Mesendoderm (in vitro differentiated cells): ENCODE measurements at regions not wholly inside any gene's neighbourhood (a gene's known extent, or its start where the extent isn't known, plus 50 kb on each side); places are given as distances from the start of the nearest gene placed in this dataset.

ENCODE experiments used
- DNase-seq: peaks from one replicate; pipeline ENCODE4 v3.0.0; 2013
- H2AK5ac ChIP-seq: 2 replicates; pipeline ENCODE4 v1.6.1; 2013; ENCODE audit warnings: low read length, inconsistent platforms
- H2BK120ac ChIP-seq: 2 replicates; pipeline ENCODE4 v1.6.1; 2013; ENCODE audit warnings: low read depth, mild to moderate bottlenecking, low read length, moderate library complexity, mixed read lengths
- H2BK15ac ChIP-seq: replicated peaks from 2 replicates; pipeline ENCODE4 v1.6.1; 2013; ENCODE audit warnings: low read depth, mild to moderate bottlenecking, moderate library complexity
- H2BK5ac ChIP-seq: 2 replicates; pipeline ENCODE4 v1.6.1; 2013; ENCODE audit warnings: low read length, inconsistent platforms
- H3K18ac ChIP-seq: 2 replicates; pipeline ENCODE4 v1.6.1; 2013; ENCODE audit warnings: mild to moderate bottlenecking, low read length, mixed read lengths
- H3K23ac ChIP-seq: one replicate; pipeline ENCODE4 v1.6.1; 2013; ENCODE audit warnings: low read length
- H3K27ac ChIP-seq: 2 replicates; pipeline ENCODE4 v1.5.1; 2013; ENCODE audit warnings: low read depth, mild to moderate bottlenecking, inconsistent platforms, low read length, moderate library complexity
- H3K27me3 ChIP-seq: 2 replicates; pipeline ENCODE4 v1.6.1; 2013; ENCODE audit warnings: low read length, control low read depth, mild to moderate bottlenecking, inconsistent platforms; ENCODE audit not compliant: insufficient read depth, poor library complexity
- H3K36me3 ChIP-seq: 2 replicates; pipeline ENCODE4 v1.6.1; 2013; ENCODE audit warnings: low read length, inconsistent platforms; ENCODE audit not compliant: control insufficient read depth, insufficient read depth
- H3K4ac ChIP-seq: one replicate; pipeline ENCODE4 v1.6.1; 2013; ENCODE audit warnings: low read depth, mild to moderate bottlenecking, low read length, moderate library complexity
- H3K4me1 ChIP-seq: 2 replicates; pipeline ENCODE4 v1.6.1; 2013; ENCODE audit warnings: low read depth, low read length, inconsistent platforms; ENCODE audit not compliant: control insufficient read depth
- H3K4me2 ChIP-seq: 2 replicates; pipeline ENCODE4 v1.6.1; 2013; ENCODE audit warnings: low read length
- H3K4me3 ChIP-seq: 2 replicates; pipeline ENCODE4 v1.5.1; 2013; ENCODE audit warnings: mild to moderate bottlenecking, low read length
- H3K56ac ChIP-seq: one replicate; pipeline ENCODE4 v1.6.1; 2013; ENCODE audit warnings: low read length
- H3K79me1 ChIP-seq: 2 replicates; pipeline ENCODE4 v1.6.1; 2013; ENCODE audit warnings: low read length, inconsistent platforms
- H3K79me2 ChIP-seq: 2 replicates; pipeline ENCODE4 v1.6.1; 2013; ENCODE audit warnings: mild to moderate bottlenecking, low read length; ENCODE audit not compliant: control insufficient read depth, insufficient read depth
- H3K9ac ChIP-seq: 2 replicates; pipeline ENCODE4 v1.6.1; 2013; ENCODE audit warnings: low read length, inconsistent platforms
- H4K5ac ChIP-seq: one replicate; pipeline ENCODE4 v1.6.1; 2013; ENCODE audit warnings: low read length
- H4K8ac ChIP-seq: one replicate; pipeline ENCODE4 v1.6.1; 2013; ENCODE audit warnings: low read depth, mild to moderate bottlenecking, control low read depth, low read length, moderate library complexity
- WGBS: extraction: QIAGEN DNeasy Blood & Tissue Kit; methylation state at CpG from one replicate; pipeline ENCODE4 v1.1.7; 2013; ENCODE audit warnings: low lambda C conversion rate, missing lambda C conversion rate; ENCODE audit not compliant: insufficient coverage; ENCODE audit errors: extremely low coverage; 5-methylcytosine and 5-hydroxymethylcytosine counted together

DNA sequence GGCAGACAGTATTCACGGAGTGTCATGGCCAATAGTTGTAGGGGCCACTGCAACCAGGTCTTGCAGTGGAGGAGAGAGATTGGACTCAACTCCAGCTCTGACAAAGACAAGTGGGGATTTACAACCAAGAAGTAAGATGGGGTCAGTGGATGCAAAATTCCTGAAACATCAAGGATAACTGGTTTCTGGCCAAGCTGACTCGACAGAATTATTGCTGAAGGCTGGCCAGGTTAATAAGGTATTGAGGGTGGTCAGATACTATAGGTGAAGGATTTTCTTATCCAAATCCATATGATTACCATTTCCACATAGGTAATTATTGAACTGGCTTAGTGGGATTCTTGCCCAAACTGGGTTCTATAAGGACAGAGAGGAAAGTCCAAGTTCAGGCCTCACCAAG lies 64.9 kb upstream of the FOXG1 start:
- H4K8ac ChIP-seq = peak overlapping the region; percentile 81
- no peak overlapping the region for H3K23ac ChIP-seq
- no peak overlapping the region for H3K27ac ChIP-seq
- H3K4me1 ChIP-seq = no peaks in the 10 kb centered on the region
- H3K79me2 ChIP-seq = no peaks in the 10 kb centered on the region
- H3K27me3 ChIP-seq = no peaks in the 10 kb centered on the region
- WGBS = no CpG with 5 or more reads among the region's 2 CpGs
- no peak overlapping the region for H3K4ac ChIP-seq
- no peak overlapping the region for H3K56ac ChIP-seq
- no peak overlapping the region for H2AK5ac ChIP-seq
- no peak overlapping the region for H3K4me2 ChIP-seq
- no peak overlapping the region for H4K5ac ChIP-seq
- DNase-seq = no peak
- no peak overlapping the region for H3K9ac ChIP-seq
- no peak overlapping the region for H3K18ac ChIP-seq
- no peak overlapping the region for H3K4me3 ChIP-seq
- H2BK120ac ChIP-seq = no peak overlapping the region
- no peaks in the 10 kb centered on the region for H3K79me1 ChIP-seq
- no peak overlapping the region for H2BK15ac ChIP-seq
- H2BK5ac ChIP-seq = no peak overlapping the region
- H3K36me3 ChIP-seq = no peaks in the 10 kb centered on the region

DNA sequence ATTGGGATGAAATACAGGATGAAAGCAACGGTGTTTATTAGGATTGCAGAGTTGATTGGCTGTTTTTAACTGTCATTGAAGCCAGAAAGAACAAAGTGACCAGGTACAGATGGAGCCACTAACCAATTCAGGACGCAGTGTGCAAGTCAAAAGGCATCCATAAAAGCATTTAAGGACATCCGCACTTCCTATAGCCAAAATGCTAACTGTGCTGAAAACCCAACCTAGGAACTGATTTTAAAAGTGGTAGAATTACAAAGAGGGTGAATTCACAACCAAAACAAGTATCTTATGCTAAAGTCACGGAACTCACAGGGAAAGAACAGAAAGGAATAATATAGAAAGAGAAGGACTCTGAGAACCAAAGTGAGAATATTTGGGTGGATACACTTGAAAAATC lies 63.1 kb upstream of the FOXG1 start:
- Histone ChIP-seq H3K4me3 (no peak overlapping the region), H3K4me2 (no peak overlapping the region), H3K56ac (no peak overlapping the region), H3K4ac (no peak overlapping the region), H3K36me3 (no peaks in the 10 kb centered on the region), H3K4me1 (no peaks in the 10 kb centered on the region), H3K9ac (no peak overlapping the region), H3K79me2 (no peaks in the 10 kb centered on the region), H3K27ac (no peak overlapping the region), H3K18ac (no peak overlapping the region), H3K27me3 (no peaks in the 10 kb centered on the region), H2AK5ac (no peak overlapping the region), H2BK15ac (no peak overlapping the region), H3K79me1 (no peaks in the 10 kb centered on the region), H4K5ac (no peak overlapping the region), H3K23ac (no peak overlapping the region), H2BK120ac (no peak overlapping the region), H2BK5ac (no peak overlapping the region), H4K8ac (no peak overlapping the region)
- no peak for DNase-seq
- no CpG with 5 or more reads among the region's 4 CpGs for WGBS

DNA sequence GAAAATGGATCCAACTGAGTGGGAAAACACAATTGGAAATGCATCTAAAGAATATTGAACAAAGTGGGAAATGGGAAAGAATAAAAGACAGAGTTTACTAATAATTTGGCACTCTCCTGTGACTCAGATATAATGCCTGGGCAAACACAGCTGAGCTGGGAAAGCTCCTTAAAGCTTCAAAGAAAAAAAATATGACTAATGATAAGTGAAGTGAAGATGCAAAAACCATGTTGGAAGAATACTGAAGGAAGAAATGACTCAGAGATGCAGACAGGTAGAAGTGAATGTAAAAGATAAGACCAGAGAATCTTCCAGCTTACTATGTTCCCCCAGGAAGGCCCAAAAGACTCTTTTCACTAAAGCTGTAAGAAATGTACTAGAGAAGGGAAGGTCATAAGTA lies 62.4 kb upstream of the FOXG1 start:
- H3K9ac ChIP-seq = no peak overlapping the region
- no peak for DNase-seq
- no peak overlapping the region for H3K23ac ChIP-seq
- H3K4ac ChIP-seq = no peak overlapping the region
- H3K4me1 ChIP-seq = no peaks in the 10 kb centered on the region
- H4K5ac ChIP-seq = no peak overlapping the region
- no peak overlapping the region for H4K8ac ChIP-seq
- no peak overlapping the region for H2AK5ac ChIP-seq
- no peaks in the 10 kb centered on the region for H3K27me3 ChIP-seq
- H2BK120ac ChIP-seq = no peak overlapping the region
- no peak overlapping the region for H2BK5ac ChIP-seq
- H3K18ac ChIP-seq = no peak overlapping the region
- no peak overlapping the region for H3K4me3 ChIP-seq
- H3K36me3 ChIP-seq = no peaks in the 10 kb centered on the region
- H3K79me1 ChIP-seq = no peaks in the 10 kb centered on the region
- H3K27ac ChIP-seq = no peak overlapping the region
- H2BK15ac ChIP-seq = no peak overlapping the region
- no peak overlapping the region for H3K56ac ChIP-seq
- H3K79me2 ChIP-seq = no peaks in the 10 kb centered on the region
- H3K4me2 ChIP-seq = no peak overlapping the region

DNA sequence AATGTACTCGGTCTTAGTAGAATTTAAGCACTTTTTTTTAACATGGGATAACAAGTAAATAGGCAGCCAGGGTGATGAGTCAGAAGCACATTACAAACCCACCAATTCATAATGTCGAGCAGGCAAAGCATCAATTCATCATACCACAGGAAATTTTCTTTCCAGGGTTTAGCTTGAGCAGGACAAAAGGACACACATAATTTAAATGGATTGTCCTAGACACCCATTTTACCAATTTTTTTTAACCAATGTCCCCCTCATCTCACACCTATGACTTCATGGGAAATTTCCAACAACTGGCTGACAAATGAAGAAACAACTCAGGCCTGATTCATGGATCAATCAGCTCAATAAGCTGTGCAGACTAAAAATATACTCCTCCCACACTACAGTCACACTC lies 58.8 kb upstream of the FOXG1 start:
- no peak overlapping the region for H2BK5ac ChIP-seq
- WGBS = no CpG with 5 or more reads among the region's 2 CpGs

DNA sequence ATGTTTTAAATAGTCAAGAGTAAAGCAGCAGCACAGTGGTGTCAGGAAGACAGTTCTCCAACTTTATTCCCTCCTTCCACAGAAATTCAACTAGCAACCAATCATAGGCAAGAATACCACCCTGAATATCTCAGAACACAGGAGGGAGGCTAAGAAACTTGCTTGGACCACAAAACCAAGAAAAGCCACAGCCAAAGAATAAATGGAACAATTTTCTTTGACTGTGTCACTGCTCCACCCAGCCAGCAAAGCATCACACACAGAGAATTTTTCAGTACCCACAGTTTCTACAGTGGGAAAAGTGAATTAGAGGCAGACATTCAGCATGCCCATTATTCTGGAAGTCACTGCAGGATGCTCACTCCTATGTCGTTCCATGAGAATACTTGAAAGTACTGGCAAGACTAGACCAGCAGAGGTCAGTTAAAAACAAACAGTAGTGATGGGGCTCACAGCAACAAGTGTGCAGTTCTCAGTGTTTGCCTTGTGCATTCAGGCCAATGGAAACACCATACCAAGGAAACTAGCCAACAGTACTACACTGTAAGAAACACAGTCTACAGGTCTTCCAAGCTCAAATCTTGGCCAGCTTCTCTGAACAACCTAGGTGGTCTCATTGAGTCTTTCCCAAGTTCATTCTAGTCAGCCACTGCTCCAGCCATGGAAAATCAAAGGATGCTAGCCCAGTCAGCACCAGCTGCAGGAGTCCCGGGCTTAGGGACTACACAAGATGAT lies 56.8 kb upstream of the FOXG1 start:
- no peak overlapping the region for H2BK5ac ChIP-seq
- H3K27me3 ChIP-seq = no peaks in the 10 kb centered on the region
- no peak overlapping the region for H3K27ac ChIP-seq
- H3K18ac ChIP-seq = no peak overlapping the region
- no peak overlapping the region for H4K5ac ChIP-seq
- no peak overlapping the region for H3K4me3 ChIP-seq
- no peak overlapping the region for H3K56ac ChIP-seq
- no peaks in the 10 kb centered on the region for H3K4me1 ChIP-seq
- H3K9ac ChIP-seq = no peak overlapping the region
- no peak overlapping the region for H3K4ac ChIP-seq
- no peaks in the 10 kb centered on the region for H3K79me2 ChIP-seq
- H3K23ac ChIP-seq = no peak overlapping the region
- H4K8ac ChIP-seq = no peak overlapping the region
- DNase-seq = peak; percentile 19
- no peaks in the 10 kb centered on the region for H3K79me1 ChIP-seq
- WGBS = no CpG with 5 or more reads among the region's 2 CpGs
- no peaks in the 10 kb centered on the region for H3K36me3 ChIP-seq
- no peak overlapping the region for H2AK5ac ChIP-seq
- no peak overlapping the region for H2BK120ac ChIP-seq
- no peak overlapping the region for H2BK15ac ChIP-seq
- no peak overlapping the region for H3K4me2 ChIP-seq

More for the DNA sequence above, 58.8 kb upstream of the FOXG1 start:
- Histone ChIP-seq H3K56ac (no peak overlapping the region), H3K27me3 (no peaks in the 10 kb centered on the region), H3K4me2 (no peak overlapping the region), H3K23ac (no peak overlapping the region), H3K4me1 (no peaks in the 10 kb centered on the region), H3K9ac (no peak overlapping the region), H2BK120ac (no peak overlapping the region), H3K79me2 (no peaks in the 10 kb centered on the region), H2BK15ac (no peak overlapping the region), H3K27ac (no peak overlapping the region), H4K5ac (no peak overlapping the region), H3K79me1 (no peaks in the 10 kb centered on the region), H2AK5ac (no peak overlapping the region), H3K18ac (no peak overlapping the region), H3K4ac (no peak overlapping the region), H3K36me3 (no peaks in the 10 kb centered on the region), H4K8ac (no peak overlapping the region), H3K4me3 (no peak overlapping the region)
- no peak for DNase-seq
